Epithelial cell of proximal tubule (primary cell): ENCODE measurements at regions not wholly inside any gene's neighbourhood (a gene's known extent, or its start where the extent isn't known, plus 50 kb on each side); places are given as distances from the start of the nearest gene placed in this dataset.

Source experiments
- DNase-seq: peaks from one replicate; pipeline ENCODE4 v3.0.0-alpha.2; 2011; ENCODE audit warnings: low read depth
- H3K4me3 ChIP-seq: 2 replicates; pipeline ENCODE4 v1.5.1; 2011; ENCODE audit warnings: low read depth, mild to moderate bottlenecking, low read length
- TF ChIP-seq, protein P1 (sequence below): conservative IDR thresholded peaks from 2 replicates; pipeline ENCODE4 v1.5.1; 2012; ENCODE audit warnings: low read depth, mild to moderate bottlenecking, low read length

- no peak overlapping the region for H3K4me3 ChIP-seq
- TF ChIP-seq, protein P1, sequence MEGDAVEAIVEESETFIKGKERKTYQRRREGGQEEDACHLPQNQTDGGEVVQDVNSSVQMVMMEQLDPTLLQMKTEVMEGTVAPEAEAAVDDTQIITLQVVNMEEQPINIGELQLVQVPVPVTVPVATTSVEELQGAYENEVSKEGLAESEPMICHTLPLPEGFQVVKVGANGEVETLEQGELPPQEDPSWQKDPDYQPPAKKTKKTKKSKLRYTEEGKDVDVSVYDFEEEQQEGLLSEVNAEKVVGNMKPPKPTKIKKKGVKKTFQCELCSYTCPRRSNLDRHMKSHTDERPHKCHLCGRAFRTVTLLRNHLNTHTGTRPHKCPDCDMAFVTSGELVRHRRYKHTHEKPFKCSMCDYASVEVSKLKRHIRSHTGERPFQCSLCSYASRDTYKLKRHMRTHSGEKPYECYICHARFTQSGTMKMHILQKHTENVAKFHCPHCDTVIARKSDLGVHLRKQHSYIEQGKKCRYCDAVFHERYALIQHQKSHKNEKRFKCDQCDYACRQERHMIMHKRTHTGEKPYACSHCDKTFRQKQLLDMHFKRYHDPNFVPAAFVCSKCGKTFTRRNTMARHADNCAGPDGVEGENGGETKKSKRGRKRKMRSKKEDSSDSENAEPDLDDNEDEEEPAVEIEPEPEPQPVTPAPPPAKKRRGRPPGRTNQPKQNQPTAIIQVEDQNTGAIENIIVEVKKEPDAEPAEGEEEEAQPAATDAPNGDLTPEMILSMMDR, result no peak
- no peak for DNase-seq
These were observed 844.9 kb upstream of the SLITRK5 start for GRCh38 chr13:86826232-86826631.

- TF ChIP-seq, protein P1, result no peak
- no peak for DNase-seq
- H3K4me3 ChIP-seq, result no peak overlapping the region
These were observed 841.1 kb upstream of the SLITRK5 start for GRCh38 chr13:86830046-86830445.

- no peak for DNase-seq
- TF ChIP-seq, protein P1, result no peak
These were observed 840.1 kb upstream of the SLITRK5 start for GRCh38 chr13:86831084-86831483.

DNA sequence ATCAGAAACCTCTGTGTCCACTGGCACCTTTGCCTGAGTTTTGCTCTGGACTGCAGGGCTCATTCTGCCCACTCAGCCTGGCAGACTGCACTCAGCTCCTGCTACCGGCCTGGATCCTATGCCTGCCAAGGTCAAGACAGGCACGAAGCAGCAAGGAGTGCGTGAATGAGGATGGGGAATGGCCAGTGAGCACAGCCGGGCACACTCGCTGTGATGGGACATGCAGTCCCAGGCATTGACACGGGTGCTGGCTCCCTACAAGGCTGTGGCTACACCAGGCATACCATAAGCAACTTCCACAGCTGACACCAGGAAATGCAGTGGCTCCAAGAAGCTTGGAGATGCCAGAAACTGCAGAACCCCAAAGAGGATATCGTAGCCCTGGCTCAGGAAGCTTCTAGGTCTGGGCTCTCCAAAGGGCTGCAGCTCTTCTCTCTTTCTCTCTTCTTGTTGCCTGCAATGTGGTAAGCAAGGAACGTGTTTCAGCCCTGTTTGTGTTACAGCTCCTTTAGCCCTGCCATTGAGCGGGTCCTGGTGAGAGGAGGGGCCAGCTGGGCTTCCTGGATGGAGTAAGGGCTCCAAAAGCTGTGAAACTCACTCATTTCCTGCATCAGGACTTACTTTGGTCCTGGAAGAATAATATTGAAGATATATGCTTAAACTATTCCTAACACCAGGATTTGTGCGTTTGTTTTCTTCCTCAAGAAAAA is 832.6 kb upstream of the SLITRK5 start:
- no peak for DNase-seq
- TF ChIP-seq, protein P1, result no peak

More at GRCh38 chr13:86831084-86831483, 840.1 kb upstream of the SLITRK5 start:
- H3K4me3 ChIP-seq, result no peak overlapping the region

DNA sequence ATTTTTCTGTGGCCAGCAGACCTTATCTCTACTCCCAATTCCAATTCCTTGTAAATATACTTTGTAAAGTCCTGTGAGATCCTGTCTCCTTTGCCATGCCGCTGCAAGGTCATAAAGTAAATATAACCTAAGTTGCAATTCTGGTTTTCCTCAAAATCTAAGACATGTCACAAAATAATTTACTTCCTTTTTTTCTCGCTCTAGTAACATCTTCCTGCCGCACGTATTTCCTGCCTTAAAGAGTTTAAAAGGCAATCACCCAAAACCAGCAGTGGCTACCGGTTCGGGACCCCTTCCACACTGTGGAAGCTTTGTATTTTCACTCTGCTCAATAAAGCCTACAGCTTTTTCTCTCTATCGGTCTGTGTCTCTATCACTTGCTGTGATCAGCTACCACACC is 832.0 kb upstream of the SLITRK5 start:
- TF ChIP-seq, protein P1, result no peak
- no peak overlapping the region for H3K4me3 ChIP-seq
- DNase-seq, result no peak

More for the DNA sequence above, 832.6 kb upstream of the SLITRK5 start:
- H3K4me3 ChIP-seq, result no peak overlapping the region

DNA sequence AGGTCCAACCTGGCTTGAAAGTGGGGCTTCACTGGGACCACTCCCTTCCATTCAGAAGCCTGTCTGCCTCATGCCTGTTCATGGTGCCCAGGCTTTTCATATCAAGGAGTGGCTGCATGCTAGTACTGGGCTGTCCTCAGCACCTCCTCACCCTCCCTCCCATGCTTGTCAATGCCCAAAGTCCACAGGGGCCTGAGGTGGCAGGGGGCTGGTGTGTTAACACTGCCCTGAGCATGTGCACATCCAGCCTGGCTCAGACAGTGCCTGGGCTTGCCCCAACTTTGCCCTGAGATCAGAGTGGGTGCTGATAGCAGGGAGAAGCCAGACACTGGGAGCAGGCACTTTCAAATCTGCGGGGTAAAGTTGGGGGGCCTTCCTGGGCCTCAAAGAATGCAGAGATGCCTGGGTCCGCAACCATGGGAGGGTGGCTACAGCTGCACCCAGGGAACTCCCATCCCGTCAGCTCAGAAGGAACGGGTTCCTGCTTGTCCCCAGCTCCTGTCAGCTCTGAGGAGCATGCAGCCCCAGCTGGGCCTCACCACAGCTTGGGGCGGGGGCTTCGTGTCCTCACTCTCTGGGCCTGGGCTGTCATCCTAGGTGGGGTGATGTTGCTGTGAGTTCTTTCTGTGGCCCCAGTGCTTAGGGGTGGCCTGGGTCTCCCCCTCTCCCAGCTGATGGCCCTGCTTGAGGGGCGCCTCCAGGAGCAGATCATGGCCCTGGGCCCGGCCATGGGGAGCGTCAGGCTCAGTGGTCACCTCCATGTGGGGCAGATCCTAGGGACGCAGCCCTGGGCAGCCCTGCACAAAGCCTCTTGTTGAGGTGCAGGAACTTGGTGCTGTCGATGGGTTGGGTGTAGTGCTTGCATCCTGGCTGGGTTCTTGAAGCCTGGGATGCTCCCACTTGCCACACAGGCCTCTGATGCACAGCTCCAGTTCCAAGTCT is 830.6 kb upstream of the SLITRK5 start:
- no peak for DNase-seq
- TF ChIP-seq, protein P1, result no peak

More for the DNA sequence above, 830.6 kb upstream of the SLITRK5 start:
- no peak overlapping the region for H3K4me3 ChIP-seq
